H9 (cell line): ENCODE measurements at regions not wholly inside any gene's neighbourhood (a gene's known extent, or its start where the extent isn't known, plus 50 kb on each side); places are given as distances from the start of the nearest gene placed in this dataset.

ENCODE experiments used
- DNase-seq: peaks from one replicate; pipeline ENCODE4 v3.0.0-alpha.2; 2017
- H2AFZ ChIP-seq: one replicate; pipeline ENCODE4 v1.6.1; 2013; ENCODE audit warnings: mild to moderate bottlenecking, low read length, control low read depth, moderate library complexity
- H2AK5ac ChIP-seq: 2 replicates; pipeline ENCODE4 v1.6.1; 2013; ENCODE audit warnings: low read length, control low read depth, mixed read lengths; ENCODE audit not compliant: insufficient read length
- H2BK120ac ChIP-seq: one replicate; pipeline ENCODE4 v1.6.1; 2013; ENCODE audit warnings: low read depth, mild to moderate bottlenecking, low read length, control low read depth, inconsistent platforms; ENCODE audit not compliant: poor library complexity, severe bottlenecking
- H2BK12ac ChIP-seq: 2 replicates; pipeline ENCODE4 v1.6.1; 2013; ENCODE audit warnings: low read length, control low read depth, mixed read lengths, low read depth; ENCODE audit not compliant: insufficient read length
- H2BK15ac ChIP-seq: 2 replicates; pipeline ENCODE4 v1.6.1; 2013; ENCODE audit warnings: low read depth, low read length, control low read depth
- H2BK20ac ChIP-seq: one replicate; pipeline ENCODE4 v1.6.1; 2013; ENCODE audit warnings: low read depth, mild to moderate bottlenecking, low read length, control low read depth, inconsistent platforms; ENCODE audit not compliant: poor library complexity, severe bottlenecking
- H2BK5ac ChIP-seq: 2 replicates; pipeline ENCODE4 v1.6.1; 2013; ENCODE audit warnings: low read length, control low read depth, mixed read lengths; ENCODE audit not compliant: insufficient read length
- H3K14ac ChIP-seq: 2 replicates; pipeline ENCODE4 v1.6.1; 2013; ENCODE audit warnings: low read length, control low read depth; ENCODE audit not compliant: insufficient read depth
- H3K18ac ChIP-seq: 2 replicates; pipeline ENCODE4 v1.6.1; 2013; ENCODE audit warnings: low read depth, mild to moderate bottlenecking, mixed read lengths, low read length, control low read depth; ENCODE audit not compliant: insufficient read length
- H3K23ac ChIP-seq: 2 replicates; pipeline ENCODE4 v1.6.1; 2013; ENCODE audit warnings: low read length, control low read depth, mixed read lengths, low read depth; ENCODE audit not compliant: insufficient read length
- H3K23me2 ChIP-seq: 2 replicates; pipeline ENCODE4 v1.6.1; 2013; ENCODE audit warnings: low read depth, mild to moderate bottlenecking, mixed read lengths, low read length, control low read depth; ENCODE audit not compliant: insufficient read length, poor library complexity, severe bottlenecking
- H3K27ac ChIP-seq: 2 replicates; pipeline ENCODE4 v1.5.1; 2013; ENCODE audit warnings: low read length, control low read depth, mixed read lengths, low read depth; ENCODE audit not compliant: insufficient read length
- H3K27me3 ChIP-seq: 2 replicates; pipeline ENCODE4 v1.6.1; 2013; ENCODE audit warnings: low read length, control low read depth, inconsistent platforms; ENCODE audit not compliant: insufficient read depth
- H3K4ac ChIP-seq: 2 replicates; pipeline ENCODE4 v1.6.1; 2013; ENCODE audit warnings: low read depth, mild to moderate bottlenecking, control low read depth, inconsistent platforms, low read length, moderate library complexity
- H3K4me1 ChIP-seq: 2 replicates; pipeline ENCODE4 v1.6.1; 2013; ENCODE audit warnings: low read length, control low read depth, inconsistent platforms; ENCODE audit not compliant: insufficient read depth
- H3K4me2 ChIP-seq: 2 replicates; pipeline ENCODE4 v1.6.1; 2013; ENCODE audit warnings: low read length, control low read depth, mixed read lengths; ENCODE audit not compliant: insufficient read length, insufficient read depth
- H3K56ac ChIP-seq: 2 replicates; pipeline ENCODE4 v1.6.1; 2013; ENCODE audit warnings: low read depth, mild to moderate bottlenecking, mixed read lengths, low read length, control low read depth; ENCODE audit not compliant: insufficient read length
- H3K79me1 ChIP-seq: 2 replicates; pipeline ENCODE4 v1.6.1; 2013; ENCODE audit warnings: low read depth, mild to moderate bottlenecking, moderate library complexity, low read length, control low read depth, inconsistent platforms; ENCODE audit not compliant: insufficient read depth, poor library complexity, severe bottlenecking
- H3K79me2 ChIP-seq: 2 replicates; pipeline ENCODE4 v1.6.1; 2013; ENCODE audit warnings: low read length, control low read depth, inconsistent platforms; ENCODE audit not compliant: insufficient read depth
- H3K9ac ChIP-seq: 2 replicates; pipeline ENCODE4 v1.6.1; 2013; ENCODE audit warnings: low read length, control low read depth, mixed read lengths; ENCODE audit not compliant: insufficient read length; ENCODE audit errors: extremely low read depth
- H3K9me3 ChIP-seq: one replicate; pipeline ENCODE4 v1.6.1; 2013; ENCODE audit warnings: low read depth, low read length, inconsistent platforms; ENCODE audit not compliant: control insufficient read depth
- H3T11ph ChIP-seq: one replicate; pipeline ENCODE4 v1.6.1; 2013; ENCODE audit warnings: mild to moderate bottlenecking, low read length, control low read depth, inconsistent platforms
- H4K20me1 ChIP-seq: one replicate; pipeline ENCODE4 v1.6.1; 2013; ENCODE audit not compliant: control insufficient read depth, insufficient read length, insufficient read depth
- H4K5ac ChIP-seq: 2 replicates; pipeline ENCODE4 v1.6.1; 2013; ENCODE audit warnings: low read depth, mild to moderate bottlenecking, mixed read lengths, low read length, control low read depth; ENCODE audit not compliant: insufficient read length
- H4K8ac ChIP-seq: replicated peaks from 2 replicates; pipeline ENCODE4 v1.6.1; 2013; ENCODE audit warnings: low read length, control low read depth, mixed read lengths, low read depth; ENCODE audit not compliant: insufficient read length
- H4K91ac ChIP-seq: 2 replicates; pipeline ENCODE4 v1.6.1; 2013; ENCODE audit warnings: low read depth, mild to moderate bottlenecking, moderate library complexity, mixed read lengths, low read length, control low read depth; ENCODE audit not compliant: insufficient read length
- H3K27ac Mint-ChIP-seq, 3 experiments: 2 replicates in 2 of 3; 3 replicates in 1 of 3; pipeline ENCODE4 v1.8.0; 2020 to 2021; ENCODE audit warnings: mixed read lengths in 3 of 3, mild to moderate bottlenecking in 1 of 3, moderate library complexity in 1 of 3
- H3K27me3 Mint-ChIP-seq: 2 replicates; pipeline ENCODE4 v1.8.0; 2021; ENCODE audit warnings: low read depth, mild to moderate bottlenecking, moderate library complexity, mixed read lengths
- H3K36me3 Mint-ChIP-seq, 3 experiments: 2 replicates in 2 of 3; 3 replicates in 1 of 3; pipeline ENCODE4 v1.8.0; 2020 to 2021; ENCODE audit warnings: low read depth in 3 of 3, mixed read lengths in 3 of 3; ENCODE audit not compliant: insufficient read depth in 1 of 3
- H3K4me1 Mint-ChIP-seq, 2 experiments: 2 replicates each; pipeline ENCODE4 v1.8.0; 2020; ENCODE audit warnings: mixed read lengths in 2 of 2
- H3K4me3 Mint-ChIP-seq, 2 experiments: 2 replicates in 1 of 2; 3 replicates in 1 of 2; pipeline ENCODE4 v1.8.0; 2020 to 2021; ENCODE audit warnings: mild to moderate bottlenecking in 2 of 2, mixed read lengths in 2 of 2, moderate library complexity in 1 of 2
- H3K9me3 Mint-ChIP-seq, 2 experiments: 2 replicates in 1 of 2; 3 replicates in 1 of 2; pipeline ENCODE4 v1.8.0; 2020; ENCODE audit warnings: mild to moderate bottlenecking in 2 of 2, mixed read lengths in 2 of 2, moderate library complexity in 1 of 2
- CTCF ChIP-seq: fragments of 200-600 bp; sonication (generic); conservative IDR thresholded peaks from 3 replicates; pipeline ENCODE4 v1.8.0; 2021; ENCODE audit warnings: antibody characterized with exemption, mild to moderate bottlenecking
- WGBS: extraction: QIAGEN DNeasy Blood & Tissue Kit; methylation state at CpG from one replicate; pipeline ENCODE4 v1.1.7; 2013; ENCODE audit warnings: missing lambda C conversion rate, low lambda C conversion rate, mixed read lengths; ENCODE audit not compliant: insufficient read length; ENCODE audit errors: extremely low coverage; 5-methylcytosine and 5-hydroxymethylcytosine counted together

- no peak overlapping the region for H2AFZ ChIP-seq
- H2AK5ac ChIP-seq = no peak overlapping the region
- H4K91ac ChIP-seq = no peak overlapping the region
- no peak overlapping the region for H3T11ph ChIP-seq
- H3K4me1 Mint-ChIP-seq = peaks cover 18 to 27% of the 10 kb centered on the region in 2 experiments
- H3K27me3 Mint-ChIP-seq = peaks cover 30% of the 10 kb centered on the region
- H3K36me3 Mint-ChIP-seq = no peaks in the 10 kb centered on the region
- no peak overlapping the region for H2BK5ac ChIP-seq
- no peak overlapping the region for H3K56ac ChIP-seq
- no peaks in the 10 kb centered on the region for H3K23me2 ChIP-seq
- no peaks in the 10 kb centered on the region for H4K20me1 ChIP-seq
- no peak overlapping the region for H2BK20ac ChIP-seq
- no peak overlapping the region for H2BK120ac ChIP-seq
- H3K4me3 Mint-ChIP-seq = no peak overlapping the region
- H3K4me2 ChIP-seq = no peak overlapping the region
- no peaks in the 10 kb centered on the region for H3K9me3 ChIP-seq
- H3K9me3 Mint-ChIP-seq = peaks cover 4 to 8% of the 10 kb centered on the region in 2 experiments; a peak in 3 of 5 replicates
- no peak overlapping the region for H4K8ac ChIP-seq
- H3K14ac ChIP-seq = no peak overlapping the region
- H4K5ac ChIP-seq = no peak overlapping the region
- no peak overlapping the region for H3K27ac ChIP-seq
- H3K79me2 ChIP-seq = no peaks in the 10 kb centered on the region
- no peaks in the 10 kb centered on the region for H3K79me1 ChIP-seq
- no peak overlapping the region for H2BK12ac ChIP-seq
- 0 out of 2 replicates have a peak, but pooled peaks cover 1% of the 10 kb centered on the region for H3K27me3 ChIP-seq
- H2BK15ac ChIP-seq = no peak overlapping the region; the same call in 1 of the 2 replicates
- peak; percentile 71 for TF ChIP-seq CTCF
- H3K9ac ChIP-seq = no peak overlapping the region
- DNase-seq = peak; percentile 77
- no peak overlapping the region for H3K27ac Mint-ChIP-seq
- no peak overlapping the region for H3K4ac ChIP-seq
- H3K18ac ChIP-seq = no peak overlapping the region
- no peak overlapping the region for H3K23ac ChIP-seq
- H3K4me1 ChIP-seq = peaks cover 1% of the 10 kb centered on the region; the same call in 1 of the 2 replicates
- no CpG with 5 or more reads among the region's 6 CpGs for WGBS
Measured at GRCh38 chr19:29285878-29286277, 72.9 kb upstream of the UQCRFS1 start.
